Colonic mucosa (tissue), 4 donors: ENCODE measurements at regions not wholly inside any gene's neighbourhood (a gene's known extent, or its start where the extent isn't known, plus 50 kb on each side); places are given as distances from the start of the nearest gene placed in this dataset.
"Not testable (repeated sequence)": the region's sequence is repeated elsewhere in the genome, so short reads cannot be mapped to it uniquely, and the experiment has no call there.

Source experiments
- DNase-seq: peaks from one replicate; pipeline ENCODE4 v3.0.0-alpha.2; 2020
- H3K27ac ChIP-seq: fragments of 200-600 bp; one replicate; pipeline ENCODE4 v1.8.0; 2021
- H3K27me3 ChIP-seq: fragments of 200-600 bp; one replicate; pipeline ENCODE4 v1.8.0; 2021
- H3K36me3 ChIP-seq: fragments of 200-600 bp; one replicate; pipeline ENCODE4 v1.8.0; 2021
- H3K4me1 ChIP-seq: fragments of 200-600 bp; one replicate; pipeline ENCODE4 v1.8.0; 2021; ENCODE audit warnings: mild to moderate bottlenecking
- H3K4me3 ChIP-seq: fragments of 200-600 bp; one replicate; pipeline ENCODE4 v1.8.0; 2021
- H3K9ac ChIP-seq, 2 donors: one replicate each; pipeline ENCODE4 v1.7.0; 2013; ENCODE audit warnings: control low read depth in 2 of 2, low read depth in 2 of 2, low read length in 2 of 2
- H3K9me3 ChIP-seq: fragments of 200-600 bp; one replicate; pipeline ENCODE4 v1.8.0; 2021
- CTCF ChIP-seq: fragments of 200-600 bp; IDR thresholded peaks from one replicate; pipeline ENCODE4 v1.8.0; 2022; ENCODE audit warnings: antibody characterized with exemption, mild to moderate bottlenecking
- intact Hi-C: fragments of 100-400 bp; cut with DNase I; formaldehyde crosslinking; loops from one replicate; pipeline ENCODE4 v1.14.1; 2022
- donor health status: healthy.
- donor health status: DM: no; HTN: no; CAD: no.
- donor health status: DM: no; HTN: no; CAD: no.

- H3K4me3 ChIP-seq = no peak overlapping the region
- H3K27ac ChIP-seq = no peak overlapping the region
- H3K9ac ChIP-seq = no peak overlapping the region
- no peaks in the 10 kb centered on the region for H3K36me3 ChIP-seq
- no peaks in the 10 kb centered on the region for H3K4me1 ChIP-seq
- no peaks in the 10 kb centered on the region for H3K27me3 ChIP-seq
- DNase-seq = no peak
- intact Hi-C loops = no loop called here
- TF ChIP-seq CTCF = no peak
- no peaks in the 10 kb centered on the region for H3K9me3 ChIP-seq
These were observed 175.8 kb upstream of the MMADHC start for GRCh38 chr2:149763358-149763757.

- H3K9ac ChIP-seq = no peak overlapping the region
- no peaks in the 10 kb centered on the region for H3K4me1 ChIP-seq
- H3K36me3 ChIP-seq = no peaks in the 10 kb centered on the region
- no peaks in the 10 kb centered on the region for H3K9me3 ChIP-seq
- DNase-seq = no peak
- no peak for TF ChIP-seq CTCF
- intact Hi-C loops = no loop called here
- H3K4me3 ChIP-seq = no peak overlapping the region
- no peak overlapping the region for H3K27ac ChIP-seq
- no peaks in the 10 kb centered on the region for H3K27me3 ChIP-seq
These were observed 174.0 kb upstream of the MMADHC start for GRCh38 chr2:149761611-149762010.

GRCh38 chr2:149759382-149759781 is 171.8 kb upstream of the MMADHC start:
- H3K4me3 ChIP-seq, intact Hi-C loops, H3K27me3 ChIP-seq, H3K9me3 ChIP-seq, H3K4me1 ChIP-seq, H3K9ac ChIP-seq, H3K36me3 ChIP-seq, DNase-seq, H3K27ac ChIP-seq: not testable (repeated sequence)

- H3K4me1 ChIP-seq, H3K9ac ChIP-seq, H3K27ac ChIP-seq, DNase-seq, H3K27me3 ChIP-seq, H3K36me3 ChIP-seq, H3K9me3 ChIP-seq, intact Hi-C loops, H3K4me3 ChIP-seq: not testable (repeated sequence)
These were observed 167.1 kb upstream of the MMADHC start for GRCh38 chr2:149754722-149755121.

- H3K4me1 ChIP-seq = no peaks in the 10 kb centered on the region
- no peak for TF ChIP-seq CTCF
- H3K27me3 ChIP-seq = no peaks in the 10 kb centered on the region
- no peak for DNase-seq
- H3K9me3 ChIP-seq = no peaks in the 10 kb centered on the region
- H3K9ac ChIP-seq = no peak overlapping the region
- intact Hi-C loops = no loop called here
- H3K36me3 ChIP-seq = no peaks in the 10 kb centered on the region
- H3K27ac ChIP-seq = no peak overlapping the region
- H3K4me3 ChIP-seq = no peak overlapping the region
These were observed 159.9 kb upstream of the MMADHC start for GRCh38 chr2:149747456-149747855.

- Histone ChIP-seq H3K27ac (no peak overlapping the region), H3K27me3 (no peaks in the 10 kb centered on the region), H3K4me3 (no peak overlapping the region), H3K36me3 (no peaks in the 10 kb centered on the region), H3K9ac (no peak overlapping the region), H3K9me3 (no peaks in the 10 kb centered on the region), H3K4me1 (no peaks in the 10 kb centered on the region)
- no peak for TF ChIP-seq CTCF
- DNase-seq = no peak
- intact Hi-C loops = no loop called here
These were observed 158.0 kb upstream of the MMADHC start for GRCh38 chr2:149745396-149746230.
